SK-N-SH (cell line): ENCODE measurements at regions not wholly inside any gene's neighbourhood (a gene's known extent, or its start where the extent isn't known, plus 50 kb on each side); places are given as distances from the start of the nearest gene placed in this dataset.

Experiments
- EP300 ChIP-seq, 2 experiments: IDR thresholded peaks; 2 replicates each; pipeline versions ENCODE4 v1.4.0 to v1.6.1; 2012; ENCODE audit warnings: borderline replicate concordance in 1 of 2, low read depth in 1 of 2, low read length in 1 of 2
- RAD21 ChIP-seq: IDR thresholded peaks from 2 replicates; pipeline ENCODE4 v1.6.1; 2012; ENCODE audit warnings: mild to moderate bottlenecking, low read length

GRCh38 chr17:72259922-72260321, 139.1 kb downstream of the SOX9 start:
- TF ChIP-seq EP300 (IDR thresholded peaks at IDR 0.05; ENCODE audit: borderline replicate concordance in 1 of 2, low read depth in 1 of 2, low read length in 1 of 2) (no peak), RAD21 (no peak)
